IMR-90 (cell line): ENCODE measurements at regions not wholly inside any gene's neighbourhood (a gene's known extent, or its start where the extent isn't known, plus 50 kb on each side); places are given as distances from the start of the nearest gene placed in this dataset.

Experiments used
- ATAC-seq: fragments of 200-7000 bp; cut with Tn5 transposase; 2 replicates; pipeline ENCODE4 v1.9.1; 2020; ENCODE audit warnings: low read depth, mild to moderate bottlenecking, moderate library complexity
- BruUV-seq: library from RNA; stranded (reverse); fragments of 400-500 nt; replicated peaks from 2 replicates; lab custom pipeline; 2021; lab: Mats Ljungman, UMichigan
- CTCF ChIA-PET: fragments of 300-600 bp; formaldehyde crosslinking; extraction: SDS; loops from one replicate; lab custom pipeline; 2021; ENCODE audit warnings: antibody characterized with exemption; lab: Yijun Ruan, JAX
- POLR2A ChIA-PET: fragments of 300-600 bp; sonication (Branson Sonifier 250); formaldehyde crosslinking; loops from one replicate; lab custom pipeline; 2022; ENCODE audit warnings: antibody characterized with exemption; ENCODE audit not compliant: unreplicated experiment; lab: Charles Lee
- DNase-seq: peaks from one replicate; pipeline ENCODE4 v3.0.0; 2013
- H2AFZ ChIP-seq: replicated peaks from 2 replicates; pipeline ENCODE3; 2013; ENCODE audit warnings: low read length, mild to moderate bottlenecking; ENCODE audit not compliant: poor library complexity
- H2AK5ac ChIP-seq: 2 replicates; pipeline ENCODE4 v1.6.1; 2013; ENCODE audit warnings: low read depth, low read length, inconsistent platforms
- H2AK9ac ChIP-seq: replicated peaks from 2 replicates; pipeline ENCODE3; 2013; ENCODE audit warnings: mild to moderate bottlenecking, low read depth, low read length, moderate library complexity; ENCODE audit not compliant: poor library complexity
- H2BK120ac ChIP-seq: 2 replicates; pipeline ENCODE4 v1.6.1; 2013; ENCODE audit warnings: low read depth, low read length, inconsistent platforms
- H2BK15ac ChIP-seq: 3 replicates; pipeline ENCODE4 v1.6.1; 2013; ENCODE audit warnings: low read depth, low read length, inconsistent platforms
- H2BK20ac ChIP-seq: 2 replicates; pipeline ENCODE4 v1.6.1; 2013; ENCODE audit warnings: low read depth, mild to moderate bottlenecking, inconsistent platforms, low read length, moderate library complexity
- H2BK5ac ChIP-seq: 2 replicates; pipeline ENCODE4 v1.6.1; 2013; ENCODE audit warnings: mild to moderate bottlenecking, low read depth, low read length, inconsistent platforms; ENCODE audit not compliant: poor library complexity, severe bottlenecking
- H3K14ac ChIP-seq: replicated peaks from 2 replicates; pipeline ENCODE4 v1.6.1; 2013; ENCODE audit warnings: low read depth, low read length, inconsistent platforms
- H3K18ac ChIP-seq: 2 replicates; pipeline ENCODE4 v1.6.1; 2013; ENCODE audit warnings: low read depth, low read length, control low read depth
- H3K23ac ChIP-seq: 2 replicates; pipeline ENCODE4 v1.6.1; 2013; ENCODE audit warnings: low read depth, low read length, inconsistent platforms
- H3K27ac ChIP-seq: 2 replicates; pipeline ENCODE4 v1.5.1; 2013; ENCODE audit warnings: mild to moderate bottlenecking, control low read depth, low read length; ENCODE audit not compliant: insufficient read depth
- H3K27me3 ChIP-seq: 2 replicates; pipeline ENCODE4 v1.6.1; 2013; ENCODE audit warnings: low read length; ENCODE audit not compliant: control insufficient read depth, insufficient read depth
- H3K36me3 ChIP-seq: 2 replicates; pipeline ENCODE4 v1.6.1; 2013; ENCODE audit warnings: low read length, mixed read lengths; ENCODE audit not compliant: control insufficient read depth, insufficient read depth
- H3K4ac ChIP-seq: 2 replicates; pipeline ENCODE4 v1.6.1; 2013; ENCODE audit warnings: low read depth, low read length, inconsistent platforms
- H3K4me1 ChIP-seq: 2 replicates; pipeline ENCODE4 v1.6.1; 2013; ENCODE audit warnings: low read length, mixed read lengths; ENCODE audit not compliant: control insufficient read depth, insufficient read depth
- H3K4me2 ChIP-seq: 2 replicates; pipeline ENCODE4 v1.6.1; 2013; ENCODE audit warnings: low read depth, mild to moderate bottlenecking, control low read depth, low read length, moderate library complexity
- H3K4me3 ChIP-seq: 2 replicates; pipeline ENCODE4 v1.5.1; 2013; ENCODE audit warnings: low read depth, mild to moderate bottlenecking, control low read depth, low read length, moderate library complexity; ENCODE audit not compliant: insufficient read depth
- H3K56ac ChIP-seq: 2 replicates; pipeline ENCODE4 v1.6.1; 2013; ENCODE audit warnings: low read length, inconsistent platforms; ENCODE audit not compliant: insufficient read depth; ENCODE audit errors: extremely low read depth
- H3K79me1 ChIP-seq, 2 experiments: 2 replicates each; pipeline ENCODE4 v1.6.1; 2013; ENCODE audit warnings: low read length in 2 of 2, inconsistent platforms in 1 of 2, low read depth in 1 of 2
- H3K9ac ChIP-seq: 2 replicates; pipeline ENCODE4 v1.6.1; 2013; ENCODE audit warnings: low read depth, low read length, control low read depth
- H3K9me1 ChIP-seq: 2 replicates; pipeline ENCODE4 v1.6.1; 2013; ENCODE audit warnings: low read length, inconsistent platforms; ENCODE audit not compliant: insufficient read depth
- H3K9me3 ChIP-seq: 2 replicates; pipeline ENCODE4 v1.6.1; 2013; ENCODE audit warnings: low read length; ENCODE audit not compliant: control insufficient read depth, insufficient read depth
- H4K20me1 ChIP-seq: 2 replicates; pipeline ENCODE4 v1.6.1; 2013; ENCODE audit warnings: low read length, inconsistent platforms; ENCODE audit not compliant: insufficient read depth
- H4K5ac ChIP-seq: 2 replicates; pipeline ENCODE4 v1.6.1; 2013; ENCODE audit warnings: mild to moderate bottlenecking, low read depth, low read length, control low read depth
- H4K8ac ChIP-seq, 2 experiments: 2 replicates each; pipeline ENCODE4 v1.6.1; 2013; ENCODE audit warnings: low read depth in 2 of 2, low read length in 2 of 2, control low read depth in 1 of 2, inconsistent platforms in 1 of 2
- H4K91ac ChIP-seq: 2 replicates; pipeline ENCODE4 v1.6.1; 2013; ENCODE audit warnings: low read depth, low read length, inconsistent platforms; ENCODE audit not compliant: insufficient read depth
- BHLHE40 ChIP-seq: fragments of 150-350 bp; IDR thresholded peaks from 2 replicates; pipeline ENCODE4 v1.6.1; 2016; ENCODE audit warnings: mild to moderate bottlenecking, low read depth, low read length
- CEBPB ChIP-seq: IDR thresholded peaks from 2 replicates; pipeline ENCODE4 v1.6.1; 2012; ENCODE audit warnings: low read depth, low read length, improper control_type of control experiment
- CHD1 ChIP-seq: IDR thresholded peaks from 2 replicates; pipeline ENCODE4 v1.6.1; 2012; ENCODE audit warnings: low read depth, low read length, improper control_type of control experiment
- FOS ChIP-seq: fragments of 150-350 bp; IDR thresholded peaks from 2 replicates; pipeline ENCODE4 v1.6.1; 2016; ENCODE audit warnings: low read depth, low read length
- MAFK ChIP-seq: IDR thresholded peaks from 2 replicates; pipeline ENCODE4 v1.6.1; 2012; ENCODE audit warnings: low read depth, low read length, improper control_type of control experiment
- MAZ ChIP-seq: IDR thresholded peaks from 2 replicates; pipeline ENCODE4 v1.6.1; 2012; ENCODE audit warnings: low read depth, mild to moderate bottlenecking, low read length, improper control_type of control experiment, moderate library complexity, borderline replicate concordance
- MXI1 ChIP-seq: IDR thresholded peaks from 2 replicates; pipeline ENCODE4 v1.6.1; 2012; ENCODE audit warnings: low read depth, mild to moderate bottlenecking, low read length, moderate library complexity, borderline replicate concordance
- NFE2L2 ChIP-seq: fragments of 150-350 bp; IDR thresholded peaks from 2 replicates; pipeline ENCODE4 v1.6.1; 2016; ENCODE audit warnings: low read depth, mild to moderate bottlenecking, low read length
- POLR2A ChIP-seq: IDR thresholded peaks from 2 replicates; pipeline ENCODE4 v1.6.1; 2012; ENCODE audit warnings: mild to moderate bottlenecking, low read depth, low read length
- RCOR1 ChIP-seq: IDR thresholded peaks from 2 replicates; pipeline ENCODE4 v1.6.1; 2012; ENCODE audit warnings: mild to moderate bottlenecking, low read length, improper control_type of control experiment; ENCODE audit not compliant: insufficient replicate concordance
- WGBS, 2 experiments: methylation state at CpG; one replicate each; pipeline versions ENCODE4 v1.1.5 to v1.1.7; 2013; ENCODE audit warnings: missing lambda C conversion rate in 2 of 2; ENCODE audit not compliant: insufficient read length in 1 of 2; ENCODE audit errors: extremely low coverage in 2 of 2; 5-methylcytosine and 5-hydroxymethylcytosine counted together
- dilution Hi-C: fragments of 300-500 bp; cut with HindIII; formaldehyde crosslinking; loops from one replicate; pipeline ENCODE4 v1.14.3; 2018; ENCODE audit warnings: low sequenced_read_pairs; ENCODE audit not compliant: unreplicated experiment
- in situ Hi-C: fragments of 300-500 bp; cut with MboI; formaldehyde crosslinking; loops from 3 replicates; pipeline ENCODE4 v1.14.3; 2019; ENCODE audit warnings: low sequenced_read_pairs, inconsistent platforms, mixed read lengths
- intact Hi-C: fragments of 100-400 bp; cut with micrococcal nuclease; formaldehyde crosslinking; loops from 2 replicates; pipeline ENCODE4 v1.10.0; 2022
- TF ChIP-seq, protein P1 (sequence below): fragments of 150-350 bp; IDR thresholded peaks from 2 replicates; pipeline ENCODE4 v1.6.1; 2017; ENCODE audit warnings: mild to moderate bottlenecking, antibody characterized with exemption, low read length, low read depth
- TF ChIP-seq, protein P2 (sequence below): fragments of 150-350 bp; IDR thresholded peaks from 2 replicates; pipeline ENCODE4 v1.6.1; 2016; ENCODE audit warnings: low read depth, mild to moderate bottlenecking, low read length, moderate library complexity, borderline replicate concordance
- TF ChIP-seq, protein P3 (sequence below): conservative IDR thresholded peaks from 2 replicates; pipeline ENCODE4 v1.5.1; 2012; ENCODE audit warnings: mild to moderate bottlenecking, low read depth, low read length, improper control_type of control experiment

DNA sequence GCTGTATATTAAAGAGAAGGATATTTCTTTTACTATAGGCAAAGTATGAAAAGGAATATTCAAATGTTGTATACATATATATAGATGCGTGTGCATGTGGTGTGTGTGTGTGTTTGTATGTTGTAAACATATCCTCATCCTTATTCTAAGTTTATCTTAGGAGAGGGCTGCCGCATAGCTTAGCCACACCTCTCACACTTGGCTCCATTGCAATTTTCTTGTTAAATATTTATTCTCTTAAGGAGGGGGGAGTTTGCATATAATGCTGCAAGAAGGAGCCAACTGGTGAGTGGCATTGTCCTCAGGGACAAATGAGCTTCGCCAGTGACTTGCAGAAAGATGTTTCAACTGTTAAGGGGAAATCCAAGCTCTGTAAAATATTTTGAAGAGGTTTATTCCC lies 360.1 kb upstream of the RND3 start:
- H2BK120ac ChIP-seq: no peak overlapping the region
- TF ChIP-seq, protein P1, sequence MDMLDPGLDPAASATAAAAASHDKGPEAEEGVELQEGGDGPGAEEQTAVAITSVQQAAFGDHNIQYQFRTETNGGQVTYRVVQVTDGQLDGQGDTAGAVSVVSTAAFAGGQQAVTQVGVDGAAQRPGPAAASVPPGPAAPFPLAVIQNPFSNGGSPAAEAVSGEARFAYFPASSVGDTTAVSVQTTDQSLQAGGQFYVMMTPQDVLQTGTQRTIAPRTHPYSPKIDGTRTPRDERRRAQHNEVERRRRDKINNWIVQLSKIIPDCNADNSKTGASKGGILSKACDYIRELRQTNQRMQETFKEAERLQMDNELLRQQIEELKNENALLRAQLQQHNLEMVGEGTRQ: no peak
- TF ChIP-seq RCOR1: no peak
- TF ChIP-seq, protein P2, sequence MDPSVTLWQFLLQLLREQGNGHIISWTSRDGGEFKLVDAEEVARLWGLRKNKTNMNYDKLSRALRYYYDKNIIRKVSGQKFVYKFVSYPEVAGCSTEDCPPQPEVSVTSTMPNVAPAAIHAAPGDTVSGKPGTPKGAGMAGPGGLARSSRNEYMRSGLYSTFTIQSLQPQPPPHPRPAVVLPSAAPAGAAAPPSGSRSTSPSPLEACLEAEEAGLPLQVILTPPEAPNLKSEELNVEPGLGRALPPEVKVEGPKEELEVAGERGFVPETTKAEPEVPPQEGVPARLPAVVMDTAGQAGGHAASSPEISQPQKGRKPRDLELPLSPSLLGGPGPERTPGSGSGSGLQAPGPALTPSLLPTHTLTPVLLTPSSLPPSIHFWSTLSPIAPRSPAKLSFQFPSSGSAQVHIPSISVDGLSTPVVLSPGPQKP: no peak
- no peak for TF ChIP-seq CEBPB
- no peak for TF ChIP-seq MAFK
- no peak for TF ChIP-seq FOS
- no peak for TF ChIP-seq MXI1
- TF ChIP-seq NFE2L2: no peak
- TF ChIP-seq, protein P3, sequence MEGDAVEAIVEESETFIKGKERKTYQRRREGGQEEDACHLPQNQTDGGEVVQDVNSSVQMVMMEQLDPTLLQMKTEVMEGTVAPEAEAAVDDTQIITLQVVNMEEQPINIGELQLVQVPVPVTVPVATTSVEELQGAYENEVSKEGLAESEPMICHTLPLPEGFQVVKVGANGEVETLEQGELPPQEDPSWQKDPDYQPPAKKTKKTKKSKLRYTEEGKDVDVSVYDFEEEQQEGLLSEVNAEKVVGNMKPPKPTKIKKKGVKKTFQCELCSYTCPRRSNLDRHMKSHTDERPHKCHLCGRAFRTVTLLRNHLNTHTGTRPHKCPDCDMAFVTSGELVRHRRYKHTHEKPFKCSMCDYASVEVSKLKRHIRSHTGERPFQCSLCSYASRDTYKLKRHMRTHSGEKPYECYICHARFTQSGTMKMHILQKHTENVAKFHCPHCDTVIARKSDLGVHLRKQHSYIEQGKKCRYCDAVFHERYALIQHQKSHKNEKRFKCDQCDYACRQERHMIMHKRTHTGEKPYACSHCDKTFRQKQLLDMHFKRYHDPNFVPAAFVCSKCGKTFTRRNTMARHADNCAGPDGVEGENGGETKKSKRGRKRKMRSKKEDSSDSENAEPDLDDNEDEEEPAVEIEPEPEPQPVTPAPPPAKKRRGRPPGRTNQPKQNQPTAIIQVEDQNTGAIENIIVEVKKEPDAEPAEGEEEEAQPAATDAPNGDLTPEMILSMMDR: no peak
- no peak for TF ChIP-seq POLR2A
- no peak for TF ChIP-seq MAZ
- TF ChIP-seq BHLHE40: no peak
- no peak for TF ChIP-seq CHD1
- no peaks in the 10 kb centered on the region for H3K27me3 ChIP-seq
- H3K23ac ChIP-seq: no peak overlapping the region
- no peak overlapping the region for H3K4me3 ChIP-seq
- no peak overlapping the region for H4K91ac ChIP-seq
- WGBS, 2 experiments: no CpG with 5 or more reads among the region's 3 CpGs
- H3K4ac ChIP-seq: no peak overlapping the region
- ChIA-PET POLR2A (no interaction called here), CTCF (no interaction called here)
- no peaks in the 10 kb centered on the region for H3K4me1 ChIP-seq
- no peak overlapping the region for H2BK5ac ChIP-seq
- H4K8ac ChIP-seq: no peak overlapping the region
- no peak overlapping the region for H2AK5ac ChIP-seq
- H3K9ac ChIP-seq: no peak overlapping the region
- H2BK15ac ChIP-seq: no peak overlapping the region
- no peak overlapping the region for H2BK20ac ChIP-seq
- in situ Hi-C loops: no loop called here
- H3K27ac ChIP-seq: no peak overlapping the region
- no peak overlapping the region for H3K18ac ChIP-seq
- DNase-seq (no peak), ATAC-seq (peak; percentile 63)
- H3K79me1 ChIP-seq: no peaks in the 10 kb centered on the region
- no peak overlapping the region for H3K4me2 ChIP-seq
- dilution Hi-C loops: no loop called here
- H4K20me1 ChIP-seq: no peaks in the 10 kb centered on the region
- H4K5ac ChIP-seq: no peak overlapping the region
- BruUV-seq: no TSS peak
- H3K9me3 ChIP-seq: peaks cover 4% of the 10 kb centered on the region
- intact Hi-C loops: no loop called here
- H2AK9ac ChIP-seq: no peak overlapping the region
- no peak overlapping the region for H3K14ac ChIP-seq
- H3K9me1 ChIP-seq: no peaks in the 10 kb centered on the region
- H3K36me3 ChIP-seq: no peaks in the 10 kb centered on the region
- H2AFZ ChIP-seq: no peak overlapping the region
- H3K56ac ChIP-seq: no peak overlapping the region
